Upper lobe of right lung (tissue), 1 donor: ENCODE measurements at regions not wholly inside any gene's neighbourhood (a gene's known extent, or its start where the extent isn't known, plus 50 kb on each side); places are given as distances from the start of the nearest gene placed in this dataset.

Source experiments
- ATAC-seq: fragments of 200-7000 bp; cut with Tn5 transposase; one replicate; pipeline ENCODE4 v1.9.1; 2020; ENCODE audit warnings: mild to moderate bottlenecking, moderate library complexity
- DNase-seq: peaks from one replicate; pipeline ENCODE4 v3.0.0-alpha.2; 2020
- H3K27ac ChIP-seq: fragments of 200-600 bp; one replicate; pipeline ENCODE4 v1.8.0; 2022
- H3K27me3 ChIP-seq: fragments of 200-600 bp; one replicate; pipeline ENCODE4 v1.8.0; 2022; ENCODE audit warnings: mild to moderate bottlenecking
- H3K36me3 ChIP-seq: fragments of 200-600 bp; one replicate; pipeline ENCODE4 v1.8.0; 2022
- H3K4me1 ChIP-seq: fragments of 200-600 bp; one replicate; pipeline ENCODE4 v1.8.0; 2022
- H3K4me3 ChIP-seq: fragments of 200-600 bp; one replicate; pipeline ENCODE4 v1.8.0; 2022; ENCODE audit warnings: mild to moderate bottlenecking
- H3K9me3 ChIP-seq: fragments of 200-600 bp; one replicate; pipeline ENCODE4 v1.8.0; 2022
- intact Hi-C: fragments of 100-400 bp; cut with DNase I; formaldehyde crosslinking; loops from one replicate; pipeline ENCODE4 v1.11.0; 2022
- TF ChIP-seq, protein P1 (sequence below): fragments of 200-600 bp; IDR thresholded peaks from one replicate; pipeline ENCODE4 v1.8.0; 2022; ENCODE audit warnings: antibody characterized with exemption
- donor health status: DM: no; HTN: yes; CAD: no; lungs with severe emphysema.

DNA sequence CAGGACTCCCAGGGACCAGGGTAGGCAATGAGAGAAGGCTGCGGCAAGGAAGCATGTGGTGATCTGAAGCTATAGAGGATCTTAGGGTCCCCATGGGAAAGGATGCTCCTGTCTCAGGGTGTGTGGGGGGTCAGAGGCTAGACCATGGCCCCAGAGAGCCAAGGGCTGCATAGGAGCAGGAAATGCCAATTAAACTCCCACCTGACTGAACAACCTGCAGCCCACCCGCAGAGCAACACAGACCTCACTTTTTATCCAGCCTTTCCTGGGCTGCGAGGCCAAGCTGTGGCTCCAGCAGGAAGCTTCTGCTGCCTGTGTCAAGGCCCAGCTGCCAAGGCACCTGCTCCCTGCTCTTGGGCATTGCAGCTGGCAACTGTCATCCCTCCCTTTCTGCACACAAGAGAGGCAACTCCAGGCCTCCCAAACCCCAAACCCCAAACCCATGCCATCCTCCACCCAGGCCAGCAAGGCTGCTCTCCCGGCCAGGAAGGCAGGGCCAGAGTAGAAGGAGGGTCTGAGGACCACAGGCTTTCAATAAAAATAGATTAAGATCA, 290.1 kb downstream of the FOXO1 start:
- Histone ChIP-seq H3K4me3 (no peak overlapping the region), H3K36me3 (no peaks in the 10 kb centered on the region), H3K9me3 (no peaks in the 10 kb centered on the region), H3K27ac (no peak overlapping the region), H3K27me3 (no peaks in the 10 kb centered on the region), H3K4me1 (no peaks in the 10 kb centered on the region)
- intact Hi-C loops: no loop called here
- no peak for ATAC-seq
- TF ChIP-seq, protein P1, sequence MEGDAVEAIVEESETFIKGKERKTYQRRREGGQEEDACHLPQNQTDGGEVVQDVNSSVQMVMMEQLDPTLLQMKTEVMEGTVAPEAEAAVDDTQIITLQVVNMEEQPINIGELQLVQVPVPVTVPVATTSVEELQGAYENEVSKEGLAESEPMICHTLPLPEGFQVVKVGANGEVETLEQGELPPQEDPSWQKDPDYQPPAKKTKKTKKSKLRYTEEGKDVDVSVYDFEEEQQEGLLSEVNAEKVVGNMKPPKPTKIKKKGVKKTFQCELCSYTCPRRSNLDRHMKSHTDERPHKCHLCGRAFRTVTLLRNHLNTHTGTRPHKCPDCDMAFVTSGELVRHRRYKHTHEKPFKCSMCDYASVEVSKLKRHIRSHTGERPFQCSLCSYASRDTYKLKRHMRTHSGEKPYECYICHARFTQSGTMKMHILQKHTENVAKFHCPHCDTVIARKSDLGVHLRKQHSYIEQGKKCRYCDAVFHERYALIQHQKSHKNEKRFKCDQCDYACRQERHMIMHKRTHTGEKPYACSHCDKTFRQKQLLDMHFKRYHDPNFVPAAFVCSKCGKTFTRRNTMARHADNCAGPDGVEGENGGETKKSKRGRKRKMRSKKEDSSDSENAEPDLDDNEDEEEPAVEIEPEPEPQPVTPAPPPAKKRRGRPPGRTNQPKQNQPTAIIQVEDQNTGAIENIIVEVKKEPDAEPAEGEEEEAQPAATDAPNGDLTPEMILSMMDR: no peak
- DNase-seq: no peak

DNA sequence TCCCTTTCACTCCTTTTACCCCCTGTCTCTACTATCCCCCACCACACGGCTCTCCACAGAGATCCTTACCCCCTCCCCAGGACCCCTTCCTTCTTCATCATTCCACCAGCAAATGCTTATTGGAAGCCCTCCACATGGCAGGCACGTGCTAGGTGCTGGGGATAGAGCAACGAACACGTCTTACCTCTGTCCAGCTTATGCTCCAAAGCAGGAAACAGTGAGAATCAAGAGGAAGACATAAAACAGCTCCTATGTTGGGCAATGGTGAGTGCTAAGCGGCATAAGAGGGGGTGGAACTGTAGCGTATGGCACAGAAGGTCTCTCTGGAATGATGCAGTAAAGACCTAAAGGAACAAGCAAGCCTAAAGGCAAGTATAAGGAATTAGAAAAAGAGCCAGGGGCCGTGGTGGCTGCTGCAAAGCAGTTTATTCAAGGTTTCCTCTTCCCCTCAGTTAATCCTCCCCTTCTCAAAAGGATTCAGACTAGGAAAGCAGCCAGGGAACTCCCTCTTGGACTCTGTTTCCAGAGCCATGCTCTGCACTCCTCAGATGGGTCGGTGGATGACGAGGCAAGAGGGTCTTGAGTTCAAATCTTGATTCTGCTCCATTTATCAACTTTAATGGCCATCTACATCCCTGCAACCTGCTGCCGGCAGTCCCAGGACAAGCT, 289.4 kb downstream of the FOXO1 start:
- no peak overlapping the region for H3K27ac ChIP-seq
- H3K4me1 ChIP-seq: no peaks in the 10 kb centered on the region
- H3K27me3 ChIP-seq: no peaks in the 10 kb centered on the region
- TF ChIP-seq, protein P1: no peak
- DNase-seq (no peak), ATAC-seq (no peak)
- intact Hi-C loops: no loop called here
- H3K4me3 ChIP-seq: no peak overlapping the region
- H3K36me3 ChIP-seq: no peaks in the 10 kb centered on the region
- no peaks in the 10 kb centered on the region for H3K9me3 ChIP-seq

DNA sequence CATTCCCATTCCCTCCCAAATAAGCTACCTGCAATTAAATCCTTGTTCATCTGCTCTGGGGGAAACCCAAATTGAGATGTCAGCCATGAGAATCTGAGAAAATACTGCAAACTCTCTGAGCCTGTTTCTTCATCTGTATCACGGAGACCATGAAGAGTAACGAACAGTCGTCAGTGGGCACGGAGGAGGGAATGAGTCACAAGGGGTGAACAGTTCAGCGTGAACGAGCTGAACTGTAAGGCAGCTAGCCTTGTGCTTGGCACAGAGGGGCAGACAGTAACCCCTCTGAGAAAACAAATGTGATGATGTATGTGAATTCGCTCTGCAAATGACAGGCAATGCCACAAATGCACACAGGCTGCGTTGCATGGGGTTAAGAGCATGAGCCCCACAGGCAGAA, 288.7 kb downstream of the FOXO1 start:
- TF ChIP-seq, protein P1: no peak
- Histone ChIP-seq H3K9me3 (no peaks in the 10 kb centered on the region), H3K36me3 (no peaks in the 10 kb centered on the region), H3K27ac (no peak overlapping the region), H3K27me3 (no peaks in the 10 kb centered on the region), H3K4me3 (no peak overlapping the region), H3K4me1 (no peaks in the 10 kb centered on the region)
- no peak for ATAC-seq
- DNase-seq: no peak
- intact Hi-C loops: no loop called here

DNA sequence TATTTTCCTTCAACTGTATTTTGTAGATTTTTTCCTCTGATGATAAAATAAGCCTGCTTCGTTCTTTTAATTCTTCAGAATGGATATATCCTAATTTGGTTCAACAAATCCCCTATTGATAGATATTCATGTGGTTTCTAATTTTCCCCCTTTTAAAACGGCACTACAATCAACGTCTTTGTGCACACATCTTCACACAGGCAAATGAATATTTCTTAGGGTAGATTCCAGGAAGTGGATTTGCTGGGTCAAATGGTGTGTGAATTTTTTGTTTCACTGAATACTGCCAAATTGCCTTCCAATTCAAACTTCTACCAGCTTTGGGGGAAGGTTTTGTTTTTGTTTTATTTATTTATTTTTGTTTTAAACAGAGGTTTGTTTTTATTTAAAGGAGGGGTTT, 287.2 kb downstream of the FOXO1 start:
- no peaks in the 10 kb centered on the region for H3K4me1 ChIP-seq
- no peak for DNase-seq
- intact Hi-C loops: no loop called here
- no peak overlapping the region for H3K27ac ChIP-seq
- no peaks in the 10 kb centered on the region for H3K27me3 ChIP-seq
- no peaks in the 10 kb centered on the region for H3K36me3 ChIP-seq
- ATAC-seq: no peak
- TF ChIP-seq, protein P1: no peak
- H3K4me3 ChIP-seq: no peak overlapping the region
- H3K9me3 ChIP-seq: no peaks in the 10 kb centered on the region

DNA sequence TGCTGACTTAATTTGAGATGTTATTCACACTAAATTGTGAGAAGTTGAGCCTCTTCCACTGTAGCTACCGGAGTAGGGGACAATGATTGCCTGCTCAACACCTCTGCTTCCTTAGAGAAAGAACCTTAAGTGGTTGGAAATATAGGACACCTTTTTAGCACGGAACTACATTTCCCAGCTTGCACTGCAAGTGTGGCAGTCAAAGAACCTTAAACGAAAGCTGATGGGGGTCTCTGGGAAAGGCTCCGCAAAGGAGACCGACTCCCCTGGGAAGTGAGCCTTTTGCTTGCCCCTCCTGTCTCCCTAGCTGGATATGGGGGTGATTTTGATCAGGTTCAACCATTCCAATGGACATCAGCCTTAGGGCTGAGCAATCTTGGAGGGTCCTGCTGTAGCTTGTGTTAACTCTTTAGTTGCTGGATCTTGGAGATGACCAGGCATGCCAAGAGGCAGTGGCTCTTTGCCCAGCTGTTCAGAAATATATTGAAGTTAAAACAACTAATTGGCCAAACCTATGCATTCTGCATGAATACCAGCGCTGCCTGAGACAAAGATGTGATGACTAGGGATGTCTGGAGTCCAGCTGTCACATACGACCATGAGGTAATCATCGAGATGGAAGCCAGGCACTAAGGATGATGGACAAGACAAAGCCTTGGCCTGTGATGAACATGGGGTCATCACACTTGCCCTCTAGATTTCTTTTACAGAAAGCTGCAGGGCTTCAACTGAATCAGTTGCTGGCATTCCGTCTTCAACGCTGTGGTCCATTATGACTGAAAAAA, 286.5 kb downstream of the FOXO1 start:
- no peaks in the 10 kb centered on the region for H3K9me3 ChIP-seq
- no peaks in the 10 kb centered on the region for H3K36me3 ChIP-seq
- no peak for ATAC-seq
- TF ChIP-seq, protein P1: no peak
- no peaks in the 10 kb centered on the region for H3K27me3 ChIP-seq
- no peaks in the 10 kb centered on the region for H3K4me1 ChIP-seq
- no peak overlapping the region for H3K4me3 ChIP-seq
- H3K27ac ChIP-seq: no peak overlapping the region
- intact Hi-C loops: no loop called here
- no peak for DNase-seq
